HG03558 (cell line): ENCODE measurements at regions not wholly inside any gene's neighbourhood (a gene's known extent, or its start where the extent isn't known, plus 50 kb on each side); places are given as distances from the start of the nearest gene placed in this dataset.
"Not testable (repeated sequence)": the region's sequence is repeated elsewhere in the genome, so short reads cannot be mapped to it uniquely, and the experiment has no call there.

Experiments used
- ATAC-seq: cut with Tn5 transposase; IDR thresholded peaks from one replicate; pipeline ENCODE4 v1.9.1; 2021; ENCODE audit warnings: moderate number of reproducible peaks; ENCODE audit not compliant: unreplicated experiment; ENCODE audit errors: extremely low read depth

DNA sequence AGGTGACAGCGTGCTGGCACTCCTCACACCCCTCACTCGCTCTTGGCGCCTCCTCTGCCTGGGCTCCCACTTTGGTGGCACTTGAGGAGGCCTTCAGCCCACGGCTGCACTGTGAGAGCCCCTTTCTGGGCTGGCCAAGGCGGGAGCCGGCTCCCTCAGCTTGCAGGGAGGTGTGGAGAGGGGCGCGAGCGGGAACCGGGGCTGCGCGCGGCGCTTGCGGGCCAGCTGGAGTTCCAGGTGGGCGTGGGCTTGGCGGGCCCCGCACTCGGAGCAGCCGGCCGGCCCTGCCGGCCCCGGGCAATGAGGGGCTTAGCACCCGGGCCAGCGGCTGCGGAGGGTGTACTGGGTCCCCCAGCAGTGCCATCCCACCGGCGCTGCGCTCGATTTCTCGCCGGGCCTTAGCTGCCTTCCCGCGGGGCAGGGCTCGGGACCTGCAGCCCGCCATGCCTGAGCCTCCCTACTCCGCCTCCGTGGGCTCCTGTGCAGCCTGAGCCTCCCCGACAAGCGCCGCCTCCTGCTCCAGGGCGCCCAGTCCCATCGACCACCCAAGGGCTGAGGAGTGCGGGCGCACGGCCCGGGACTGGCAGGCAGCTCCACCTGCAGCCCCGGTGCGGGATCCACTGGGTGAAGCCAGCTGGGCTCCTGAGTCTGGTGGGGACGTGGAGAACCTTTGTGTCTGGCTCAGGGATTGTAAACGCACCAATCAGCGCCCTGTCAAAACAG lies 247.7 kb upstream of the SLIT2 start:
- ATAC-seq, result not testable (repeated sequence)

DNA sequence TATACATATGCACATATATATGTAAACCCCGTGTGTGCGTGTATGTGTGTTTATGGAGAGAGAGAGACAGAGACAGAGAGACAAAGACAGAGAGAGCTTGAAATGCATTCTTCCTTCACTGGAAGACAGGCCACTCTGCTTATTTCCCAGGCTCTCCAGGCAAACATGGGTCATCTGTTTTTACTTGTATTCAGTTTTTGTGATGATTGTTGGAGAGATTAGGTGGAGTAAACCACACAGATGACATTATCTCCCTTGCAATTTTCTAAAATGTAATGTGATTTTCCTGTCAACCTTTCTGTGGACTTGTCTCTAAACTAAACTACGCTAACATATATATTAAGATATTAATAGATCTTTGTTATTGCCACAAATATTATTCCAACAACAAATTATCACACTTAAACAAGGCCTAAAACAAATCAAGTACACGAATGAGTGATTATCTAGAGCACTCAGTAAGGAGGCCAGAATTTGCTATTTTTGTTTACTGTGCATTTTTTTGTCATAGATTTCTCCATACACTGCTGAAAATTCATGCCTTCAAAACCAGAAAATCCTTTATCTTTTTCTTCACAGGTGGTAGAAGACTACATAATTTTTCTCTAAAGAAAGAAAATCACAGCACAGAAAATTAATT lies 251.8 kb upstream of the SLIT2 start:
- no peak for ATAC-seq

- no peak for ATAC-seq
Observed at GRCh38 chr4:19999276-19999675, 252.4 kb upstream of the SLIT2 start.

- no peak for ATAC-seq
Observed at GRCh38 chr4:19993242-19993641, 258.5 kb upstream of the SLIT2 start.

- ATAC-seq, result no peak
Observed at GRCh38 chr4:19992471-19993093, 259.1 kb upstream of the SLIT2 start.

DNA sequence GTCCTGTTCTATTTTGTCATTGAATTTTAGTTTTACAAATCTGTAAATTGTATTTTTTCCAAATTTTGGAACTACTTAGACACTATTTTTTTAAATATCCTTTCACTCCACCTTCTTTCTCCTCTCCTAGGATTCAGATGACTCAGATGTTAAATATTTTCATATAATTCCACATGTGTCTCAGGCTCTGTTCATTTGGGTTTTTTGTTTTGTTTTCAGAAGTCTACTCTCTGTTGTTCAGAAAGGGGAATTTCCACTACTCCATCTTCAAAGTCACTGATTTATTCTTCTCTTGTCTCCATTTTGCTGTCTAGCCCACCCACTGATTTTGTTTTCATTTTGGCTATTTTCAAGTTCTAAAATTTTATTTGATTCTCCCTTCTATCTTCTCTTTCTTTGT lies 264.0 kb upstream of the SLIT2 start:
- no peak for ATAC-seq

- ATAC-seq, result no peak
Observed at GRCh38 chr4:19983072-19983471, 268.6 kb upstream of the SLIT2 start.

GRCh38 chr4:19982556-19982955 lies 269.1 kb upstream of the SLIT2 start:
- ATAC-seq, result no peak

DNA sequence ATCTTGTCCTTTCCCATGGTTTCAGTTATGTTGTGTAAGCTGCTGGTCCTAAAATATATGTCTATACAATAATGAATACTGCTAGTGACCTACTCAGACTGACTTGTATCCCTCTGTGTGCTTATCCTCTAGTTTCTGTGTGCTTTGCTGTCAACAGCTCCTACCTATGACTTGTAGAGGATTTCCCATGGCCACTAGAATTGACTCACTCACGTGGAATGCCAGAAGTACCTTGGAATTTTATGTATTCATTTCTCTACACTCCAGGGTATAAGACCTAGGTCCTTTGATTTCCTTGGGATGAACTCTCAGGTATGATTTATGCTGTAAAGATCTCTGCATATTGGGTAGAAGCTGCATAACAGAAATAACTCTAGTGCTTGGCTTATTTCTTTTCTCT lies 279.9 kb upstream of the SLIT2 start:
- no peak for ATAC-seq

GRCh38 chr4:19969492-19969891 lies 282.2 kb upstream of the SLIT2 start:
- no peak for ATAC-seq

GRCh38 chr4:19961091-19961490 lies 290.6 kb upstream of the SLIT2 start:
- no peak for ATAC-seq

- no peak for ATAC-seq
Observed at GRCh38 chr4:19958848-19959247, 292.9 kb upstream of the SLIT2 start.

- ATAC-seq, result no peak
Observed at GRCh38 chr4:19947349-19947748, 304.4 kb upstream of the SLIT2 start.

DNA sequence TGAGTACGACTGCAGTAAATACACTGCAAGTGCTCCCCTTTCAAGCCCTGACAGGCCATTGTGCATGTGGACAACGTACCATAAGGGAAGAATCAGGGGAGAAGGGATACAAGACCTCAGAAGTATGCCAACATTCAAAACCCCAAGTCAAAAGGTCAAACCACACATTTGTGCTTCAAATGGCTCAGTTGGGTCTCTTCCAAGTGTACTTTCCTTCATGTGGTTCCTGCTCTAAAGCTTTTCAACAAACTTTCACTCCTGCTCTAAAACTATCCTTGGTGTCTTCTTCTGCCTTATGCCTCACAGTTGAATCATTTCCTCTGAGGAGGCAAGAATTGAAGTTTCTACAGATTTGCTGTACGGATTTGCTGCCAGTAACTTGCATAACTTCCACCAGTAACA lies 305.7 kb upstream of the SLIT2 start:
- no peak for ATAC-seq

GRCh38 chr4:19945501-19945900 lies 306.2 kb upstream of the SLIT2 start:
- ATAC-seq, result no peak

DNA sequence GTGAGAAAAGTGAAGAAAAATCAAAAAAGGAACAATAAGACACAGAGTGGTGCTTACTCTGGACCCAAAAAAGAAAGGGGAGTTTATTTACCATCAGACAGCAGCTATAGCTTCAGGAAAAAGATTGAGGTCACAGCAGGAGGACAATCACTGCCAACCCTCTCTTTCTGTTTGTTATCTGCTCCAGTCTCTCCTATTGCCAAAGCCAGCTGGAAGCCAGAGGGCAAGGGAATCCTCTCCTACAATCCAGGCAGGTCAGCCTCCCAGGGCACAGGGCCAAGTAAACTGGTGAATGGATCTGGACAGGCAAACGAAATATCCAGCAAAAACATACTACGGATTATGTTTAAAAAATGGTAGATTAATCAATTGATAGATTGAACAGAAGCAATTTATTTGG lies 306.9 kb upstream of the SLIT2 start:
- no peak for ATAC-seq

GRCh38 chr4:19944251-19944650 lies 307.5 kb upstream of the SLIT2 start:
- ATAC-seq, result no peak

DNA sequence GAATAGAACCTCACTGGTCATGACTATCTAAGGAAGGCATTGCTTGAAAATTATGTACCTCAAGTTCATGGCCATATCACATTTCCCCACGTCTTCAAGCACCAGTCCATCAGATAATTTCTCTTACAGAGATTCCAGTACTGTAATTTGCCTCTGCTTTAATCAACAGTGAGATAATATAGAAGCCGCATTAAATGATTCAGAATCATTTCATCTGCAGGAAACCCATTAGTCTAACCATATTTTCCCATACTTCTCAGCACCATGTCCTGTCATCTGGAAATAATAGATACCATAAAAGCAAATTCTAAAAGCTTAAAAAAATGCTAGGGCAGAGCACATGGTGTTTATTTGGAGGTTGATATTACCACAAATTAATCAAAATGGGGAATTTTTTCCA lies 310.3 kb upstream of the SLIT2 start:
- no peak for ATAC-seq

- no peak for ATAC-seq
Observed at GRCh38 chr4:19940861-19941260, 310.8 kb upstream of the SLIT2 start.

GRCh38 chr4:19936476-19936875 lies 315.2 kb upstream of the SLIT2 start:
- no peak for ATAC-seq

DNA sequence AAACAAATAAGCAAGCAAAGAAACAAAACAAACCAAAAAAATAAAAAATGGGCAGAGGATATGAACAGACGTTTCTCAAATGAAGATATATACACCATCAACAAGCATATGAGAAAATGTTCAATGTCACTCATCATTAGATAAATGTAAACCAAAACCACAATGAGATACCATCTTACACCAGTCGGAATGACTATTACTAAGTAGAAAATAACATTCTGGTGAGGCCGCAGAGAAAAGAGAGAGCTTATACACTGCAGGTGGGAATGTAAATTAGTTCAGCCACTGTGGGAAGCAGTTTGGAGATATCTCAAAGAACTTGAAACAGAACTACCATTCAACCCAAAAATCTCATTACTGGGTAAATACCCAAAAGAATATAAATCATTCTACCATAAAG lies 321.0 kb upstream of the SLIT2 start:
- ATAC-seq, result no peak

DNA sequence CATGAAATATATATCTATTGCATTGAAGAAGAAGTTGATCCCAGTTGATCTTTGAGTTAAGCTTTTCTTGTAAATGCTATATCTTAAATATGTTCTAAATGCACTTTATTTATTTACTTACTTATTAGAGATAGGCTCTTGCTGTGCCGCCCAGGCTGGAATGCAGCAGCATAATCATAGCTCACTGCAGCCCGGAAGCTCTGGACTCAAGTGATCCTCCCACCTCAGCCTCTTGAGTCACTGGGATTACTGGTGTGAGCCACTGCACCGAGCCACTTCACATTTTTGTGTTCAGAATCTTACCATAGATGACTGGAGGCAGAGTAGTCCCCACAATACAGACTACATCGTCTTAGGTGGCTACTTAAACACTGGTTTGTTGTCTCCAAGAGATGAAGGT lies 324.3 kb upstream of the SLIT2 start:
- ATAC-seq, result no peak
